OCI-LY3 (cell line): ENCODE measurements at regions not wholly inside any gene's neighbourhood (a gene's known extent, or its start where the extent isn't known, plus 50 kb on each side); places are given as distances from the start of the nearest gene placed in this dataset.

Source experiments
- CTCF ChIP-seq: fragments of 200-600, 300-600 bp; sonication (generic); IDR thresholded peaks from 2 replicates; pipeline ENCODE4 v1.5.1; 2014; ENCODE audit warnings: antibody characterized with exemption, low read length, low read depth
- EZH2phosphoT487 ChIP-seq: fragments of 200-600 bp; shearing (Covaris generic); IDR thresholded peaks from 2 replicates; pipeline ENCODE4 v1.6.1; 2018; ENCODE audit warnings: antibody characterized with exemption, mixed run types, low read depth

GRCh38 chr18:67268530-67268929 is 248.0 kb downstream of the DSEL start:
- TF ChIP-seq CTCF (no peak), EZH2phosphoT487 (no peak)
